ENCODE measurements at regions not wholly inside any gene's neighbourhood (a gene's known extent, or its start where the extent isn't known, plus 50 kb on each side); places are given as distances from the start of the nearest gene placed in this dataset.

DNA sequence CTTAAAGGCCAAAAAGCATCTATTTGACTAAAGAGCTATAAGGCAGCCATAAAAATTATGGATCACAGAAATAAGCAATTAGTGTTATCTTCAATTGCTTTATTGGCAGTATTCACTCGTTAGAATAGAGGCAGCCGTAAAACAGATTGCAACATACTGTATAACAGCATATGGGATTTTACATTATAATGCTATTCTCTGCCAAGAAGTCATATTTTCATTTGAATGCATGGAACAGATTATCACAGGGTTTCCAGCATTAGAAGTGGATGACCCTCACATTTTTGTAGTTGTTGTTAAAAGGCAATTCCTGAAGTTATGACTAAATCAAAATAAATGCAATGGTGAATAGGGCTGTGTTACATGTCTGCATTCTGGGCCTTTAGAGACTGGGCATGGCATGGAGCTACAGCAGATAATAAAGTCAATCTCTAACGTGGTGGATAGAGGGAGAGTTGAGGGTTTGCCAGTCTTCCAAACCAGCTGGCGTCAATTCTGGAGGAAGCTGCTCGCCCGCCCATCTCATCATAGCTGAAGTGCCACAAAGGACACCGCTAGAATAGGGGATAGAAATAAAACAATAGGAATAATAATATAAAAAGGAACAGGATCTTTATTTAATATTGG, 155.4 kb upstream of the VRK2 start:
- peak; percentile 73 for DNase-seq

- DNase-seq = no peak
Measured at GRCh38 chr2:57892920-57893319, 153.7 kb upstream of the VRK2 start.

- DNase-seq = no peak
Measured at GRCh38 chr2:57893347-57893746, 153.3 kb upstream of the VRK2 start.

GRCh38 chr2:57893786-57894185, 152.8 kb upstream of the VRK2 start:
- peak; percentile 3 for DNase-seq

GRCh38 chr2:57894381-57894780, 152.2 kb upstream of the VRK2 start:
- no peak for DNase-seq

GRCh38 chr2:57897920-57898319, 148.7 kb upstream of the VRK2 start:
- no peak for DNase-seq

GRCh38 chr2:57899898-57900297, 146.7 kb upstream of the VRK2 start:
- no peak for DNase-seq

GRCh38 chr2:57902578-57902977, 144.0 kb upstream of the VRK2 start:
- DNase-seq = no peak

DNA sequence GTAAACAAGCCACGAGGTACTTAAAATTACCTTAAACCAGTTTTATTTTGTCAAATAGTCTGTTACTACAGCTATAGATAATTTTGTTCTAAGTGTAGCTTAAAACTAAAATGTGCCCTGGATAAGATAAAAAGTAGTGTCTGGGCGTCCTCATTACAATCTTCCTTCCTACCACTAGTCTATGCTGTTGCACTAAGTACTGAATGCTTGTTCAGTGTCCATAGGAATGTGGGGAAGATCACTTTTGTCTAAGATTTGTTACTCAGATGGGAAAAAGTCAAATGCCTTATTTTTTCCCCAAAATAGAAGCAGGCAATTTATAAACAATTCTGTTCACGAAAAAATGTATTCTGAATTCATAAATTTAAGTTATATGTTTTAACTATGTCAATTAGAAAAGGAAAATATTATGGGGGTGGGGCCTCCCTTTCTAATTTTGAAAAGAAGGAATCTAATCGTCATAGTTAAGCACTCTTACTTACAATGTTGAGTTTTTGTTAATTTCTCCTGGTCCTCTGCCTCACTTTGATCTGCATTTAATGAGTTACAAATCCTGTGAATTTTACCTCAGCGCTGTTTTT, 140.4 kb upstream of the VRK2 start:
- DNase-seq = peak; percentile 61

- DNase-seq = no peak
Measured at GRCh38 chr2:57907411-57907810, 139.2 kb upstream of the VRK2 start.

DNA sequence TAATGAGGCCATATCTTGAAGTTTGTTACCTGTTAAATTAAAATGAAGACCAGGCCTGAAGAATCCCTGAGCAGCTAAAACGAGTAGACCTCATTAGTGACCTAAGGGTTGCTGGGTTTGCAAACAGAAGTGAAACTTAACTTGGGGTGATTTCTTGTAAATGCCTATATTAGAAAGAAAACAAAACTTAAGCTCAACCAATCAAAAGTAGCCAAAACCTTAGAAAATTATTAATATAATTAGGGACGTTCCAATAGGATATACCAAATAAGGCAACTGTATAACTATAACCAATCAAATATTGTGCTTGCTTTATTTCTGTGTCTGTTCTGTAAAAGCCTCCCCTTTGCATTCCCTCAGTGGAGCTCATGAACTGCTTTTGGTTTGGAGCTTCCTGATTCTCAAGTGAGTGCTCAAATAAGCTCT, 137.9 kb upstream of the VRK2 start:
- no peak for DNase-seq

- no peak for DNase-seq
Measured at GRCh38 chr2:57918126-57918525, 128.5 kb upstream of the VRK2 start.

GRCh38 chr2:57920342-57920939, 126.2 kb upstream of the VRK2 start:
- no peak for DNase-seq

DNA sequence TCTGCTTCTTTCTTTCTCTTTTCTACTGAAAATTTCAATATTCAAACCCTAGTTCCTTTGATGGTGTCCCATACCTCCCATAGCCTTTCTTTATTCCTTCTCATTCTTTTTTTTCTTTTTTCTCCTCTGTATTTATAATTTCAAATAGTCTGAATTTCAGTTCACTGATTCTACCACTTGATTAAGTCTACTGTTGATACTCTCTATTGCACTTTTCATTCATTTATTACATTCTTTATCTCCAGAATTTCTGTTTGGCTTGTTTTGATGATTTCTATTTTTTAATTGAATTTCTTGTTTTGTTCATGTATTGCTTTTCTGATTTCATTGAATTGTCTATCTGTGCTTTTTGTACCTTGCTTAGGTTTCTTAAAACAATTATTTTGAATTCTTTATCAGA, 111.9 kb upstream of the VRK2 start:
- DNase-seq = no peak

GRCh38 chr2:57936216-57936615, 110.4 kb upstream of the VRK2 start:
- no peak for DNase-seq

- no peak for DNase-seq
Measured at GRCh38 chr2:57937456-57937855, 109.2 kb upstream of the VRK2 start.

DNA sequence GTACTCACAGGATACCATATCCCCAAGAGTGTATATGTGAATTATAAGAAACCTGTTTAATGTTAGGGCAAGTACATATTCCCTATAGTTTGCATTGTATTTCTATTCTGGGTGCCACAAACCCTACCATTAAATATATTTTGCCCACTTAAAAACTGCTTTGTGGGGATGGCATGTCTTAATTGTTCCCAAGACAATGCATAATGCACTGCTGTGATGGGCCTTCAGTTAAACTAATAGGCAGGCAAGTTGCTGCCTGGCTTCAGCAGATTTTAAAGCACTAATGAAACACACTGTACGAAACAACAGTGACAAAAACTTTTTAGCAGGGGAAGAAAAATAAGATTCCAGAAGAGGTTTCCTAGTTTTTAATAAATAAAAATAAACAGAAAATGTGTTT, 104.8 kb upstream of the VRK2 start:
- DNase-seq = no peak

DNA sequence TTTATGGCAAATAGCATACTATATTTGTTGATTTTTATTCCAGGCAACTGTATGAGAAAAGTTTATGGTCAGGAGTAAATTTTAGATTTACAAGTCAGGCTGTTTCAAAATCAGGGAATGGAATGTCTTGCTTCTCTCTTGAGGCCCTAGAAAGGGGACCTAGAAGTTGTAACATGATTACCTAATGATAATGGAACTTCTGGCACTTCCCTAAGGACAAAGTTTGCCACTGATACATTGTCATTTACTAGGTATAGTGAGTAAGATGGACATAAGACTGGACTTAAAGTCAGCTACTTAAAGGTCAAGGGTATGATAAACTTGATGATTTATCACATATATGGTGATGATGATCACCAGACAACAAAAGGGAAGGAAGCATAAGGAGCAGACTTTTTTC, 103.3 kb upstream of the VRK2 start:
- peak; percentile 57 for DNase-seq

DNA sequence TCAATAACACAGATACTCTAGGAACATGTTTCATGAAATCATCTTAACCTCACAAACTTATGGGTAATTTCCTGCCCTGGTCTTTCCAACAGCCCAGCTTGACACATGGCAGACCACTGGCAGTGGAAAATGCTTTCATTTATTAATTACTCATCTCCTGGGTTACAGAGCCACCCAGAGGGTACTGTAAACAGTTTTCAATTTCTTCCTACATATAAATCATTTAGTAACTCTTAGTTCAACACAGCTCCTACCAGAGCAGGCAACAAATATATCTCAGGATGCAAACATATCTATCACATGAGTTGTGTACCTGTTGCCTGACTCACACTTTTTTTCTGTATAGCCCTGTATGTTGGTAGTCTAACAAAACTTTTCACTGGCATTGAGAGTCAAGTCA, 99.2 kb upstream of the VRK2 start:
- no peak for DNase-seq

DNA sequence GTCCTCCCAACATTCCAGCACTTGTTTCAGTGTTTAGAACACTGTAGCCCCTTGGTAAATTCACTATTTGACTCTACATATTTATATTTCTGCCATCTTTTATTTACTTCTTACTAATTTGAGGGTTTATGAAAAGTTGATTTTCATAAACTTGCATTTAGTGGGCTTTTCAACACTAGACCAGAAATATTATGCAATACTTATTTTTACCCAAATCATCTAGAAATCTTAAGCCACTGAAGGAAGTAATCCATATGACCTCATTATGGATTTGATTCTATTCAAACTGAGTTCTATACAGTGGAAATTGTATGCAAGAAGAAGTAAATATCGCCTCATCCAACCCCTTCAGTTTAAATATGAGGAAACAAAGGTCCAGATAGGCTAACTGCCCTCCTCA, 92.6 kb upstream of the VRK2 start:
- no peak for DNase-seq

DNA sequence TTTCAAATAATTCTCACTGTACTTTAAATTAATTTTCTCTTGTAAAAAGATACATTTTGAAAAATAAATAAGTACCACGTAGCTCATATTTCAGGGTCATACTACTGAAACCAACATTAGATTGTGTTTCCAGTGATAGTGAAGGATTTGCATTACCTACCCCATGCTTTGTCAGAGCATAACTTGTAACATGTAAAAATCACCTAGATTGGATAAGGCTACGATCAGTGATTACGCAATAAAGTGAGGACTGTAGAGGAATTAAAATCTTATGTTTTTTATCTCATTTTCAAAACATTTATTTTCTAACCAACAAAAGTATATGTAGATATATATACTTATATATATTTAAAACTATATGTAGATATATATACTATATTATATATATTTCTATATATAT, 89.4 kb upstream of the VRK2 start:
- no peak for DNase-seq

DNA sequence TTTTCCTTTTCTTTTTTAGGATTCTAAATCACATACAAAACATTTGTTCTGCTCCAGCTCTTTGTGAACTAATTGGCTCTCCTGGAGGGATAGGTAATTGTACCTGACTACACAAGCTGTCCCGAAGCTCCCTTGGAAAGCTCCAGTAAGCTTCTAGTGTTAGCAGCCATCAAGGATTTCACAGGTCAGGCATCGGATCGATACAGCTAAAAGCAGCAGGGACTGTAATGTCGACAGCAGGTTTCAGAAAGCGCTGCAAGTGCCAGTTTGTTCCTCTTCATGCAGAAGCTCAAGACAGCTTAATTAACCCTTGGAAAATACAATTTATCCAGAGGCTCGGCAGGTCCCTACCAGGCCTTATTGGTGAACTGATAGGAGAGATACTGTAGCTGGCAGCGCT, 87.2 kb upstream of the VRK2 start:
- DNase-seq = no peak

- DNase-seq = no peak
Measured at GRCh38 chr2:57962861-57963260, 83.7 kb upstream of the VRK2 start.

DNA sequence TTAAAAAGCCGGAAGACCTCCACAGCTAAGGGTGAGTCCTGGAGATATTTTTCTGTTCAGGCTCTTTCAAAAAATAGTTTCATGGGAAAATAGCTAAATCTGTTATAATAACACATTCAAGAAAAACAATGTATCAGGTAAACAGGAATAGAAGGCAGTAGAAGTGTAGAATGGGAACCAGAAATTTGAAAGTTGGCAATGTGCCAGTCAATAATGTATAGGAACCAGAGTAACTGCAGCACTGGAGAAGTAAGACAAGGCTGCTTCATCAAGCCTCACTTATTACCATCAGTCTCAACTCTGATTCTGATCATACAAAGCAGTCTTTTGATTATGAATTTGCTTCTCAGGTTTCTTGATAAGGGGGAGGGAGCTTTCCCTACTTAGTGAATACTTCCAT, 81.4 kb upstream of the VRK2 start:
- DNase-seq = no peak

DNA sequence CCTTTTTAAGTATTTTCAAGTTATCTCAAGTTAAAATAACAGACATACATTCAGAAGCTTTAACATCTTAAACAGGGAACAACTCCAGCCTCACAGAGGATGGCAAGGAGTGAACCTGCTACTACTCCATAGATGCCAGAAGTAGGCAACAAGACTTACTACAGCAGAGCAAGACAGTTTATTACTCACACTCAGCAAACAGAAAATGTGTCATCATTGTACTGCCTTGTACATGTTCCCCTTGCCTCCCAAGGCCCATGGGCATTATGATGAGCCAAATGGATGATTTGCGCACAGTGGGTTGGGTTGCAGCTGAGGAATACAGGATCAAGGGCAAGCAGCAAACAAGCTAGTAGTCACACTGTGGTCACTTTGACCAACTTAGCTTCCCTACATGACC, 80.6 kb upstream of the VRK2 start:
- no peak for DNase-seq
